ENCODE measurements at regions not wholly inside any gene's neighbourhood (a gene's known extent, or its start where the extent isn't known, plus 50 kb on each side); places are given as distances from the start of the nearest gene placed in this dataset.

GRCh38 chr1:208499026-208499425, 254.8 kb upstream of the PLXNA2 start:
- no peak overlapping the region for H3K4me3 ChIP-seq (ENCODE audit: low read length)

GRCh38 chr1:208499601-208500000, 255.4 kb upstream of the PLXNA2 start:
- no peak for DNase-seq (ENCODE audit: low read depth, low spot score)
- no peak overlapping the region for H3K4me3 ChIP-seq (ENCODE audit: low read length)

More at GRCh38 chr1:208499026-208499425, 254.8 kb upstream of the PLXNA2 start:
- peak; percentile 1 for DNase-seq (ENCODE audit: low read depth, low spot score)

- no peak overlapping the region for H3K4me3 ChIP-seq (ENCODE audit: low read length)
- no peak for DNase-seq (ENCODE audit: low read depth, low spot score)
Observed at GRCh38 chr1:208500375-208500774, 256.2 kb upstream of the PLXNA2 start.

GRCh38 chr1:208501542-208501941, 257.4 kb upstream of the PLXNA2 start:
- H3K4me3 ChIP-seq (ENCODE audit: low read length): no peak overlapping the region
- DNase-seq (ENCODE audit: low read depth, low spot score): no peak

GRCh38 chr1:208503787-208504186, 259.6 kb upstream of the PLXNA2 start:
- no peak overlapping the region for H3K4me3 ChIP-seq (ENCODE audit: low read length)
- DNase-seq (ENCODE audit: low read depth, low spot score): no peak

GRCh38 chr1:208506812-208507211, 262.6 kb upstream of the PLXNA2 start:
- DNase-seq (ENCODE audit: low read depth, low spot score): no peak
- no peak overlapping the region for H3K4me3 ChIP-seq (ENCODE audit: low read length)

- no peak for DNase-seq (ENCODE audit: low read depth, low spot score)
- H3K4me3 ChIP-seq (ENCODE audit: low read length): no peak overlapping the region
Observed at GRCh38 chr1:208509072-208509471, 264.9 kb upstream of the PLXNA2 start.

- DNase-seq (ENCODE audit: low read depth, low spot score): no peak
- no peak overlapping the region for H3K4me3 ChIP-seq (ENCODE audit: low read length)
Observed at GRCh38 chr1:208510192-208510952, 266.2 kb upstream of the PLXNA2 start.

- no peak for DNase-seq (ENCODE audit: low read depth, low spot score)
Observed at GRCh38 chr1:208511242-208511860, 267.2 kb upstream of the PLXNA2 start.

GRCh38 chr1:208513799-208514198, 269.6 kb upstream of the PLXNA2 start:
- no peak overlapping the region for H3K4me3 ChIP-seq (ENCODE audit: low read length)
- DNase-seq (ENCODE audit: low read depth, low spot score): no peak

More at GRCh38 chr1:208511242-208511860, 267.2 kb upstream of the PLXNA2 start:
- H3K4me3 ChIP-seq (ENCODE audit: low read length): no peak overlapping the region

GRCh38 chr1:208515129-208515528, 270.9 kb upstream of the PLXNA2 start:
- no peak for DNase-seq (ENCODE audit: low read depth, low spot score)
- no peak overlapping the region for H3K4me3 ChIP-seq (ENCODE audit: low read length)

- no peak overlapping the region for H3K4me3 ChIP-seq (ENCODE audit: low read length)
- no peak for DNase-seq (ENCODE audit: low read depth, low spot score)
Observed at GRCh38 chr1:208516780-208517179, 272.6 kb upstream of the PLXNA2 start.

GRCh38 chr1:208520438-208521099, 276.4 kb upstream of the PLXNA2 start:
- H3K4me3 ChIP-seq (ENCODE audit: low read length): no peak overlapping the region
- no peak for DNase-seq (ENCODE audit: low read depth, low spot score)

GRCh38 chr1:208521534-208521933, 277.4 kb upstream of the PLXNA2 start:
- no peak overlapping the region for H3K4me3 ChIP-seq (ENCODE audit: low read length)
- DNase-seq (ENCODE audit: low read depth, low spot score): no peak

GRCh38 chr1:208523007-208523406, 278.8 kb upstream of the PLXNA2 start:
- DNase-seq (ENCODE audit: low read depth, low spot score): no peak
- no peak overlapping the region for H3K4me3 ChIP-seq (ENCODE audit: low read length)

- H3K4me3 ChIP-seq (ENCODE audit: low read length): no peak overlapping the region
- DNase-seq (ENCODE audit: low read depth, low spot score): no peak
Observed at GRCh38 chr1:208524376-208524775, 280.2 kb upstream of the PLXNA2 start.

GRCh38 chr1:208524925-208525324, 280.7 kb upstream of the PLXNA2 start:
- no peak for DNase-seq (ENCODE audit: low read depth, low spot score)
- no peak overlapping the region for H3K4me3 ChIP-seq (ENCODE audit: low read length)

- no peak overlapping the region for H3K4me3 ChIP-seq (ENCODE audit: low read length)
- no peak for DNase-seq (ENCODE audit: low read depth, low spot score)
Observed at GRCh38 chr1:208525417-208525816, 281.2 kb upstream of the PLXNA2 start.

- DNase-seq (ENCODE audit: low read depth, low spot score): no peak
- no peak overlapping the region for H3K4me3 ChIP-seq (ENCODE audit: low read length)
Observed at GRCh38 chr1:208526613-208527125, 282.5 kb upstream of the PLXNA2 start.

GRCh38 chr1:208527156-208527555, 283.0 kb upstream of the PLXNA2 start:
- DNase-seq (ENCODE audit: low read depth, low spot score): no peak

More at GRCh38 chr1:208527156-208527555, 283.0 kb upstream of the PLXNA2 start:
- no peak overlapping the region for H3K4me3 ChIP-seq (ENCODE audit: low read length)
